Spleen (tissue), 11 donors: ENCODE measurements at regions not wholly inside any gene's neighbourhood (a gene's known extent, or its start where the extent isn't known, plus 50 kb on each side); places are given as distances from the start of the nearest gene placed in this dataset.
A peak's percentile ranks its signal among the peaks of the same experiment; 100 is the strongest.
"Not testable (repeated sequence)": the region's sequence is repeated elsewhere in the genome, so short reads cannot be mapped to it uniquely, and the experiment has no call there.

Experiments used
- DNase-seq: peaks from one replicate; pipeline ENCODE4 v3.0.0-alpha.2; 2020
- H3K27ac ChIP-seq, 8 donors: fragments of 200-600 bp; sonication (generic) in 7 of 8; 1 replicate in 4 of 8; 2 replicates in 4 of 8; pipeline versions ENCODE4 v1.5.0 to v1.8.0; 2016 to 2021; ENCODE audit warnings: inconsistent platforms in 4 of 8, mild to moderate bottlenecking in 4 of 8, moderate library complexity in 1 of 8
- H3K27me3 ChIP-seq, 7 donors: fragments of 200-600 bp; sonication (generic) in 6 of 7; replicated peaks in 1 of 7; 1 replicate in 4 of 7; 2 replicates in 3 of 7; pipeline versions ENCODE4 v1.5.0 to v1.8.0; 2016 to 2021; ENCODE audit warnings: inconsistent platforms in 3 of 7, mild to moderate bottlenecking in 1 of 7
- H3K36me3 ChIP-seq, 6 donors: fragments of 200-600 bp; sonication (generic) in 5 of 6; 1 replicate in 4 of 6; 2 replicates in 2 of 6; pipeline versions ENCODE4 v1.5.0 to v1.8.0; 2016 to 2021; ENCODE audit warnings: inconsistent platforms in 2 of 6
- H3K4me1 ChIP-seq, 6 donors: fragments of 200-600 bp; sonication (generic) in 5 of 6; 1 replicate in 3 of 6; 2 replicates in 3 of 6; pipeline versions ENCODE4 v1.5.0 to v1.8.0; 2016 to 2021; ENCODE audit warnings: inconsistent platforms in 3 of 6
- H3K4me3 ChIP-seq, 8 donors: fragments of 200-600 bp; sonication (generic) in 7 of 8; 1 replicate in 4 of 8; 2 replicates in 4 of 8; pipeline versions ENCODE4 v1.5.0 to v1.8.0; 2016 to 2021; ENCODE audit warnings: inconsistent platforms in 4 of 8, mild to moderate bottlenecking in 4 of 8, moderate library complexity in 2 of 8
- H3K9me3 ChIP-seq, 8 donors: fragments of 200-600 bp; sonication (generic) in 7 of 8; 1 replicate in 4 of 8; 2 replicates in 4 of 8; pipeline versions ENCODE4 v1.5.0 to v1.8.0; 2016 to 2021; ENCODE audit warnings: inconsistent platforms in 4 of 8
- CTCF ChIP-seq, 11 experiments: fragments of 200-600 bp in 7 of 11; fragments of 450-650 bp in 4 of 11; sonication (generic) in 4 of 11; IDR thresholded peaks in 8 of 11; conservative IDR thresholded peaks in 3 of 11; 1 replicate in 7 of 11; 2 replicates in 4 of 11; pipeline versions ENCODE4 v1.4.0 to v1.8.0; 2016 to 2021; ENCODE audit warnings: antibody characterized with exemption in 11 of 11, inconsistent platforms in 4 of 11, mild to moderate bottlenecking in 1 of 11
- POLR2A ChIP-seq, 3 donors: fragments of 450-650 bp; IDR thresholded peaks; one replicate each; pipeline ENCODE4 v1.5.1; 2017; ENCODE audit warnings: antibody characterized with exemption in 3 of 3, mild to moderate bottlenecking in 1 of 3
- POLR2AphosphoS5 ChIP-seq, 3 donors: sonication (generic); formaldehyde crosslinking; IDR thresholded peaks; one replicate each; pipeline ENCODE4 v1.5.1; 2017; ENCODE audit warnings: antibody characterized with exemption in 3 of 3
- WGBS, 5 donors: extraction: QIAGEN DNeasy Blood & Tissue Kit in 3 of 5; methylation state at CpG; one replicate each; pipeline versions ENCODE4 v1.1.5 to v1.1.7; 2013 to 2018; 5-methylcytosine and 5-hydroxymethylcytosine counted together
- intact Hi-C: fragments of 100-400 bp; cut with DNase I; formaldehyde crosslinking; loops from one replicate; pipeline ENCODE4 v1.15.0; 2023; ENCODE audit warnings: low total_unique reads
- donor health status: healthy with polysubstance abuse.
- donor health status: DM: no; HTN: no; CAD: no; lungs with moderate emphysema.
- donor health status: DM: no; HTN: no; CAD: no.
- donor health status: Bipolar disorder and iron deficiency.
- donor health status: healthy.
- donor health status: DM: no; HTN: no; CAD: no.
- donor health status: DM: yes; HTN: yes; CAD: no.

DNA sequence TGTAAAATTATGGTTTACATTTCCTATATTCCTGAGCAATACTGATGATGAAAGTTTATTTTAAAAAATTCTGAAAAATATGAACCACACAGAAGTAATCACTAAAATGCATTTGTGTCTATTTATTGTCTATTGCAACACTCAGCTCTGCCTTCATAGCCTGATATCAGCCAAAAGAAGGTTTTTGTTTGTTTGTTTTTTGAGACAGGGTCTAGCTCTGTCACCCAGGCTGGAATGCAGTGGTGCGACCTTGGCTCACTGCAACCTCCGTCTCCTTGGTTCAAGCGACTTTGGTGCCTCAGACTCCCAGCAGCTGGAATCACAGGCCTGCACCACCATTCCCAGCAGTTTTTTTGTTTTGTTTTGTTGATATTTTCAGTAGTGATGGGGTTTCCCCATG is 1560.2 kb downstream of the SI start:
- no peak for TF ChIP-seq CTCF (IDR thresholded peaks at IDR 0.05 in 8 of 11, conservative IDR thresholded peaks at IDR 0.05 in 3 of 11)
- no peak for TF ChIP-seq POLR2AphosphoS5 (IDR thresholded peaks at IDR 0.05)
- no peak for TF ChIP-seq POLR2A (IDR thresholded peaks at IDR 0.05)
- H3K4me1 ChIP-seq, result no peaks in the 10 kb centered on the region
- H3K9me3 ChIP-seq, result no peaks in the 10 kb centered on the region
- DNase-seq, result no peak
- intact Hi-C loops, result no loop called here
- no peaks in the 10 kb centered on the region for H3K27me3 ChIP-seq
- no peaks in the 10 kb centered on the region for H3K36me3 ChIP-seq
- H3K4me3 ChIP-seq, result no peak overlapping the region
- no peak overlapping the region for H3K27ac ChIP-seq
- WGBS, 5 donors, result 91 to 98% (median 95%) methylated on average over 3 of the region's 3 CpGs

- Histone ChIP-seq H3K36me3 (no peaks in the 10 kb centered on the region), H3K27ac (no peak overlapping the region), H3K27me3 (no peaks in the 10 kb centered on the region), H3K9me3 (no peaks in the 10 kb centered on the region), H3K4me1 (no peaks in the 10 kb centered on the region), H3K4me3 (no peak overlapping the region)
- 42 to 72% (median 47%) methylated on average over 2 of the region's 2 CpGs for WGBS, 5 donors
- no peak for DNase-seq
- intact Hi-C loops, result no loop called here
- TF ChIP-seq CTCF (IDR thresholded peaks at IDR 0.05 in 8 of 11, conservative IDR thresholded peaks at IDR 0.05 in 3 of 11) (no peak), POLR2AphosphoS5 (IDR thresholded peaks at IDR 0.05) (no peak), POLR2A (IDR thresholded peaks at IDR 0.05) (no peak)
Measured at GRCh38 chr3:163513149-163513657, 1565.1 kb downstream of the SI start.

DNA sequence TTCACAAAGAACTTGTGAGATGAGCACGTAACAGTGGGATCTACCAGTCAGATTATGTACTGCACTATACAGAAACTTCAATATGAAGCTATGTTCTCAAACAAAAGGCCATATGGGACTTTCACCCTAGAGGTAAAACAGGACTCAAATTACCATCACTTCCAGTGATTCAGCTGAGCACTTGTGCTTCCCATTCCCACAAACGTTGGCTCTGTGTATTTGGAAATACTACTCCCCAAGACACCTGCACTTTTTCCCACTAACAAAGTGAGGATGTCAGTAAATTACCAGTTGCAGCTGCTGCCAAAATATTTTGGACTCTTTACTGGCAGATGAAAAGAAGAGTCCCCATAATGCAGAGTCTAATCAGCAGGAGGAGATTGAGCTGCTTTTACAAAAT is 1570.1 kb downstream of the SI start:
- intact Hi-C loops, result no loop called here
- DNase-seq, result no peak
- Histone ChIP-seq H3K27ac (no peak overlapping the region), H3K27me3 (no peaks in the 10 kb centered on the region), H3K4me3 (no peak overlapping the region), H3K36me3 (no peaks in the 10 kb centered on the region), H3K4me1 (no peaks in the 10 kb centered on the region), H3K9me3 (no peaks in the 10 kb centered on the region)
- no peak for TF ChIP-seq POLR2A (IDR thresholded peaks at IDR 0.05)
- WGBS, 5 donors, result 43 to 71% (median 51%) methylated on average over 2 of the region's 2 CpGs

DNA sequence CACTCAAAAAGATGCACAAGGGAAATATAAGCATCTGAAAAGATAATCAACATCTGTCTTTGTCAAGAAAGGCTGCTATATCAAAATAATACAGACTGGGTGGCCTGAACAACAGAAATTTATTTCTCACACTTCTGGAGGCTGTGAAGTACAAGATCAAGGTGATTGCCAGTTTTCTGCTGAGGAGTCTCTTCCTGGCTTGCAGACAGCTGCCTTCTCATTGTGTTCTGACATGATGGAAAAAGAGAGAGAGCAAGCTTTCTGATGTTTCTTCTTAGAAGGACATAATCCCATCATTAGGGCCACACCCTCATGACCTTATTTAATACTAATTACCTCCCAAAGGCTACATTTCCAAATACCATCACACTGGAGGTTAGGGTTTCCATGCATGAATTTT is 1573.3 kb downstream of the SI start:
- H3K4me3 ChIP-seq, result no peak overlapping the region
- DNase-seq, result no peak
- no peak overlapping the region for H3K27ac ChIP-seq
- intact Hi-C loops, result no loop called here
- H3K36me3 ChIP-seq, result no peaks in the 10 kb centered on the region
- TF ChIP-seq POLR2AphosphoS5 (IDR thresholded peaks at IDR 0.05), result no peak
- no peak for TF ChIP-seq POLR2A (IDR thresholded peaks at IDR 0.05)
- no peak for TF ChIP-seq CTCF (IDR thresholded peaks at IDR 0.05 in 8 of 11, conservative IDR thresholded peaks at IDR 0.05 in 3 of 11)
- H3K4me1 ChIP-seq, result no peaks in the 10 kb centered on the region
- H3K27me3 ChIP-seq, result no peaks in the 10 kb centered on the region
- H3K9me3 ChIP-seq, result no peaks in the 10 kb centered on the region

DNA sequence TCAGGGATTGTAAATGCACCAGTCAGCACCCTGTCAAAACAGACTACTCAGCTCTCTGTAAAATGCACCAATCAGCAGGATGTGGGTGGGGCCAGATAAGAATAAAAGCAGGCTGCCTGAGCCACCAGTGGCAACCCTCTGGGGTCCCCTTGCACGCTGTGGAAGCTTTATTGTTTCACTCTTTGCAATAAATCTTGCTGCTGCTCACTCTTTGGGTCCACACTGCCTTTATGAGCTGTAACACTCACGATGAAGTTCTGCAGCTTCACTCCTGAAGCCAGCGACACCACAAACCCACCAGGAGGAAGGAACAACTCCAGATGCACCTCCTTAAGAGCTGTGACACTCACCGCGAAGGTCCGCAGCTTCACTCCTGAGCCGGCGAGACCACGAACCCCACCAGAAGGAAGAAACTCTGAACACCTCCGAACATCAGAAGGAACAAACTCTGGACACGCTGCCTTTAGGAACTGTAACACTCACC is 1578.5 kb downstream of the SI start:
- 69 to 82% (median 72%) methylated on average over 11 of the region's 11 CpGs for WGBS, 5 donors
- H3K4me1 ChIP-seq, intact Hi-C loops, H3K36me3 ChIP-seq, DNase-seq, H3K4me3 ChIP-seq, H3K27ac ChIP-seq, H3K27me3 ChIP-seq: not testable (repeated sequence)
- peaks cover 0 to 13% (median 3%) of the 10 kb centered on the region in 8 donors for H3K9me3 ChIP-seq

DNA sequence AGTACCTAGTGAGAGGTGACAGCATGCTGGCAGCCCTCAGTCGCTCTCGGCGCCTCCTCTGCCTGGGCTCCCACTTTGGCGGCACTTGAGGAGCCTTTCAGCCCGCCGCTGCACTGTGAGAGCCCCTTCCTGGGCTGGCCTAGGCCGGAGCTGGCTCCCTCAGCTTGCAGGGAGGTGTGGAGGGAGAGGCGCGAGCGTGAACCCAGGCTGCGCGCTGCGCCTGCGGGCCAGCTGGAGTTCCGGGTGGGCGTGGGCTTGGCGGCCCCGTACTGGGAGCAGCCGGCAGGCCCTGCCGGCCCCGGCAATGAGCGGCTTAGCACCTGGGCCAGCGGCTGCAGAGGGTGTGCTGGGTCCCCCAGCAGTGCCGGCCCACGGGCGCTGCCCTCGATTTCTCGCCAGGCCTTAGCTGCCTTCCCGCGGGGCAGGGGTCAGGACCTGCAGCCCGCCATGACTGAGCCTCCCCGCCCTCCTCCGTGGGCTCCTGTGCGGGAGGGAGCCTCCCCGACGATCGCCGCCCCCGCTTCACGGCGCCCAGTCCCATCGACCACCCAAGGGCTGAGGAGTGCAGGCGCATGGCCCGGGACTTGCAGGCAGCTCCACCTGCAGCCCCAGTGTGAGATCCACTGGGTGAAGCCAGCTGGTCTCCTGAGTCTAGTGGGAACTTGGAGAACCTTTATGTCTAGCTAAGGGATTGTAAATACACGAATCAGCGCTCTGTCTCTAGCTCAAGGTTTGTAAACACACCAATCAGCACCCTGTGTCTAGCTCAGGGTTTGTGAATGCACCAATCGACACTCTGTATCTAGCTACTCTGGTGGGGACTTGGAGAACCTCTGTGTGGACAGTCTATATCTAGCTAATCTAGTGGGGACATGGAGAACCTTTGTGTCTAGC is 1579.2 kb downstream of the SI start:
- H3K9me3 ChIP-seq, result peaks cover 0 to 13% (median 3%) of the 10 kb centered on the region in 8 donors
- 92 to 94% (median 92%) methylated on average over 23 to 47 of the region's 47 CpGs for WGBS, 5 donors
- H3K4me3 ChIP-seq, H3K4me1 ChIP-seq, H3K27ac ChIP-seq, H3K27me3 ChIP-seq, H3K36me3 ChIP-seq, intact Hi-C loops: not testable (repeated sequence)
- DNase-seq, result peak; percentile 51
